WTC11 (cell line): ENCODE measurements at regions not wholly inside any gene's neighbourhood (a gene's known extent, or its start where the extent isn't known, plus 50 kb on each side); places are given as distances from the start of the nearest gene placed in this dataset.

Experiments
- ATAC-seq: fragments of 200-7000 bp; cut with Tn5 transposase; 2 replicates; pipeline ENCODE4 v1.10.0; 2021; ENCODE audit warnings: mild to moderate bottlenecking, moderate library complexity
- CTCF ChIA-PET: fragments of 300-600 bp; sonication (Branson Sonifier 250); formaldehyde crosslinking; loops from one replicate; lab custom pipeline; 2021; ENCODE audit warnings: antibody characterized with exemption; lab: Charles Lee
- POLR2A ChIA-PET: fragments of 350-600 bp; sonication (Branson Sonifier 250); formaldehyde crosslinking; loops from one replicate; lab custom pipeline; 2021; ENCODE audit warnings: antibody characterized with exemption; lab: Charles Lee
- DNase-seq: peaks from one replicate; pipeline ENCODE4 v3.0.0; 2021; ENCODE audit warnings: low spot score
- H3K27ac Mint-ChIP-seq: 2 replicates; pipeline ENCODE4 v1.8.0; 2021; ENCODE audit warnings: mixed read lengths
- H3K27me3 Mint-ChIP-seq: 2 replicates; pipeline ENCODE4 v1.8.0; 2021; ENCODE audit warnings: low read depth, mild to moderate bottlenecking, moderate library complexity, mixed read lengths
- H3K36me3 Mint-ChIP-seq: 2 replicates; pipeline ENCODE4 v1.8.0; 2021; ENCODE audit warnings: mixed read lengths
- H3K4me1 Mint-ChIP-seq: 2 replicates; pipeline ENCODE4 v1.8.0; 2022; ENCODE audit warnings: mixed read lengths
- H3K4me3 Mint-ChIP-seq: 2 replicates; pipeline ENCODE4 v1.8.0; 2021; ENCODE audit warnings: mild to moderate bottlenecking, moderate library complexity, mixed read lengths
- H3K9me3 Mint-ChIP-seq: 2 replicates; pipeline ENCODE4 v1.8.0; 2021; ENCODE audit warnings: mixed read lengths
- CBFB ChIP-seq: sonication (generic); formaldehyde crosslinking; IDR thresholded peaks from 2 replicates; pipeline ENCODE4 v1.8.1; 2022; ENCODE audit warnings: mild to moderate bottlenecking, low read depth, missing genetic modification reagents
- CREB1 ChIP-seq: sonication (generic); formaldehyde crosslinking; IDR thresholded peaks from 2 replicates; pipeline ENCODE4 v1.8.0; 2023; ENCODE audit warnings: mild to moderate bottlenecking, missing genetic modification reagents
- E2F4 ChIP-seq: sonication (generic); formaldehyde crosslinking; IDR thresholded peaks from 2 replicates; pipeline ENCODE4 v1.8.1; 2022; ENCODE audit warnings: low read depth, mild to moderate bottlenecking, moderate library complexity, missing genetic modification reagents, borderline replicate concordance
- EMX1 ChIP-seq: fragments of 250-450 bp; sonication (Bioruptor Pico); IDR thresholded peaks from 2 replicates; pipeline ENCODE4 v1.8.0; 2021; ENCODE audit warnings: mild to moderate bottlenecking
- HMGXB4 ChIP-seq: sonication (generic); formaldehyde crosslinking; IDR thresholded peaks from 2 replicates; pipeline ENCODE4 v1.8.1; 2023; ENCODE audit warnings: mild to moderate bottlenecking, moderate library complexity, missing genetic modification reagents
- MLX ChIP-seq: sonication (generic); formaldehyde crosslinking; IDR thresholded peaks from 2 replicates; pipeline ENCODE4 v1.8.1; 2023; ENCODE audit warnings: mild to moderate bottlenecking, missing genetic modification reagents, moderate library complexity
- MXD4 ChIP-seq: fragments of 250-450 bp; sonication (Bioruptor Pico); IDR thresholded peaks from 2 replicates; pipeline ENCODE4 v1.8.0; 2021; ENCODE audit warnings: mild to moderate bottlenecking, moderate library complexity, borderline replicate concordance
- NR3C1 ChIP-seq: sonication (generic); formaldehyde crosslinking; conservative IDR thresholded peaks from 2 replicates; pipeline ENCODE4 v1.8.1; 2023; ENCODE audit warnings: low read depth, mild to moderate bottlenecking, missing genetic modification reagents
- PRDM15 ChIP-seq: sonication (generic); formaldehyde crosslinking; IDR thresholded peaks from 2 replicates; pipeline ENCODE4 v1.8.0; 2022; ENCODE audit warnings: missing genetic modification reagents
- RORB ChIP-seq: fragments of 250-450 bp; sonication (Bioruptor Pico); IDR thresholded peaks from 2 replicates; pipeline ENCODE4 v1.9.0; 2021; ENCODE audit warnings: mild to moderate bottlenecking
- SMAD4 ChIP-seq: sonication (generic); formaldehyde crosslinking; IDR thresholded peaks from 2 replicates; pipeline ENCODE4 v1.8.0; 2022; ENCODE audit warnings: mild to moderate bottlenecking, missing genetic modification reagents
- TEAD4 ChIP-seq: sonication (generic); formaldehyde crosslinking; IDR thresholded peaks from 2 replicates; pipeline ENCODE4 v1.8.0; 2022; ENCODE audit warnings: mild to moderate bottlenecking, missing genetic modification reagents
- ZBTB21 ChIP-seq: sonication (generic); formaldehyde crosslinking; IDR thresholded peaks from 2 replicates; pipeline ENCODE4 v1.8.1; 2023; ENCODE audit warnings: mild to moderate bottlenecking, missing genetic modification reagents, borderline replicate concordance
- ZNF121 ChIP-seq: sonication (generic); formaldehyde crosslinking; IDR thresholded peaks from 2 replicates; pipeline ENCODE4 v1.8.0; 2023; ENCODE audit warnings: missing genetic modification reagents
- ZNF138 ChIP-seq: sonication (generic); formaldehyde crosslinking; conservative IDR thresholded peaks from 2 replicates; pipeline ENCODE4 v1.8.1; 2022; ENCODE audit warnings: mild to moderate bottlenecking, moderate library complexity, missing genetic modification reagents
- ZNF416 ChIP-seq: fragments of 250-450 bp; sonication (Bioruptor Pico); IDR thresholded peaks from 2 replicates; pipeline ENCODE4 v1.9.0; 2021; ENCODE audit warnings: mild to moderate bottlenecking, inconsistent platforms
- ZNF423 ChIP-seq: fragments of 250-450 bp; sonication (Bioruptor Pico); IDR thresholded peaks from 2 replicates; pipeline ENCODE4 v2.1.2; 2022; ENCODE audit warnings: mild to moderate bottlenecking, moderate library complexity
- ZNF532 ChIP-seq: fragments of 250-450 bp; sonication (Bioruptor Pico); IDR thresholded peaks from 2 replicates; pipeline ENCODE4 v1.9.0; 2021; ENCODE audit warnings: mild to moderate bottlenecking, borderline replicate concordance

- Mint-ChIP-seq H3K36me3 (no peaks in the 10 kb centered on the region), H3K27me3 (peaks cover 17% of the 10 kb centered on the region), H3K4me1 (peaks cover 36% of the 10 kb centered on the region), H3K9me3 (peaks cover 8% of the 10 kb centered on the region), H3K27ac (no peak overlapping the region), H3K4me3 (no peak overlapping the region)
- CTCF ChIA-PET = interaction anchor here (0.6 to 7.0 kb wide), 3 partner anchors 10 to 311 kb away, joined by 4 to 54 read pairs (median 6); no protein-coding TSS in a partner anchor
- POLR2A ChIA-PET = no interaction called here
- TF ChIP-seq SMAD4 = no peak
- TF ChIP-seq ZNF423 (CRISPR knock-in tag) = no peak
- TF ChIP-seq MLX (CRISPR knock-in tag) = no peak
- no peak for TF ChIP-seq RORB
- TF ChIP-seq TEAD4 = no peak
- no peak for TF ChIP-seq NR3C1 (CRISPR knock-in tag)
- no peak for TF ChIP-seq E2F4 (CRISPR knock-in tag)
- TF ChIP-seq CBFB (CRISPR knock-in tag) = no peak
- ATAC-seq (no peak), DNase-seq (no peak)
Observed at GRCh38 chr5:176734756-176735342, 75.5 kb upstream of the UNC5A start.

GRCh38 chr5:176735383-176736265, 74.7 kb upstream of the UNC5A start:
- H3K9me3 Mint-ChIP-seq = peaks cover 7% of the 10 kb centered on the region
- POLR2A ChIA-PET = no interaction called here
- ATAC-seq = no peak
- peak; percentile 4 for DNase-seq
- CTCF ChIA-PET = interaction anchor here (1.6 to 7.0 kb wide), 2 partner anchors 9 to 75 kb away, joined by 6 to 54 read pairs; no protein-coding TSS in a partner anchor
- no peak for TF ChIP-seq ZNF416
- no peak for TF ChIP-seq ZNF138
- TF ChIP-seq HMGXB4 (CRISPR knock-in tag) = no peak
- no peak for TF ChIP-seq EMX1 (CRISPR knock-in tag)
- no peak overlapping the region for H3K4me3 Mint-ChIP-seq
- peaks cover 24% of the 10 kb centered on the region for H3K27me3 Mint-ChIP-seq
- H3K36me3 Mint-ChIP-seq = no peaks in the 10 kb centered on the region
- H3K27ac Mint-ChIP-seq = no peak overlapping the region
- peaks cover 41% of the 10 kb centered on the region for H3K4me1 Mint-ChIP-seq

- H3K4me3 Mint-ChIP-seq = no peak overlapping the region
- ATAC-seq (no peak), DNase-seq (peak; percentile 4)
- peaks cover 46% of the 10 kb centered on the region for H3K4me1 Mint-ChIP-seq
- no peaks in the 10 kb centered on the region for H3K9me3 Mint-ChIP-seq
- no peak for TF ChIP-seq ZNF532 (CRISPR knock-in tag)
- no peak for TF ChIP-seq CREB1 (CRISPR knock-in tag)
- no peak for TF ChIP-seq MXD4 (CRISPR knock-in tag)
- no peak for TF ChIP-seq ZNF121
- peak; percentile 94 for TF ChIP-seq PRDM15 (CRISPR knock-in tag)
- no peak for TF ChIP-seq ZBTB21 (CRISPR knock-in tag)
- CTCF ChIA-PET = interaction anchor here (0.6 to 7.0 kb wide), 4 partner anchors 8 to 75 kb away, joined by 3 to 54 read pairs (median 4); no protein-coding TSS in a partner anchor
- H3K36me3 Mint-ChIP-seq = no peaks in the 10 kb centered on the region
- peaks cover 26% of the 10 kb centered on the region for H3K27me3 Mint-ChIP-seq
- H3K27ac Mint-ChIP-seq = no peak overlapping the region
- POLR2A ChIA-PET = interaction anchor here (0.6 kb wide), 1 partner anchor 10 kb away, joined by 3 read pairs; no protein-coding TSS in a partner anchor
Observed at GRCh38 chr5:176736301-176736930, 73.9 kb upstream of the UNC5A start.
